ENCODE measurements at regions not wholly inside any gene's neighbourhood (a gene's known extent, or its start where the extent isn't known, plus 50 kb on each side); places are given as distances from the start of the nearest gene placed in this dataset.

DNA sequence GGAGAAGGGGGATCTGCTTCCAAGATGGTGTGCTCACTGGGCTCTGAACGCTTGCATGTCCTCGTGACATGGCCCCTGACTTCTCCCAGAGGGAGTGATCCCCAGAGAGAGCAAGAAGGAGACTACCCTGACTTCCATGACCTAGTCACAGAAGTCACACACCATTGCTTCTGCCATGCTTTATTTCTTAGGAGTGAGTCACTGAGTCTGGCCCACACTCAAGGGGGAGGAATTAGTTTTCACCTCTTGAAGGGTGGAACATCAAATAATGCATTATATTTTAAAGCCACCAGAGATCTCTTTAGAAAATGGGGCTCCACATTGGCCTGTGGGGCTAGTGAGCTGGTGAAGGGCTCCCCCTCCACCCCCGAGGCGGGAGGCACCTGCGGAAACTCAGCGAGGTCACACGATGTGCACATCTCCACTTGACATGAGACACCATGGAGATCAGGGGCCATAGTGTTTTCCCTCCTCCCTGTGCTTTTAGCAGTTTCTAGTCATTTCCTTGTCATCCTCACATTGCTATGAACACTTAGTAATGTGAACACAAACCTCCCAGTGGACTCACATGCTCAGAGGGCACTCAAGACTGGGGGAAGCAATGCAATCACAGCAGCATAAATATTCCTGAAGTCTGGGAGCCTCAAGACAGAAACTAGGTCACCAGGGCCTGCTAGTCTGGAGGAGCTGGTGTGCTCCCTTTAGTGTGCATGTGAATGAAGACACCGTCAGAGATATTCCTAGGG, 87.4 kb upstream of the FZD10 start:
- DNase-seq = no peak

DNA sequence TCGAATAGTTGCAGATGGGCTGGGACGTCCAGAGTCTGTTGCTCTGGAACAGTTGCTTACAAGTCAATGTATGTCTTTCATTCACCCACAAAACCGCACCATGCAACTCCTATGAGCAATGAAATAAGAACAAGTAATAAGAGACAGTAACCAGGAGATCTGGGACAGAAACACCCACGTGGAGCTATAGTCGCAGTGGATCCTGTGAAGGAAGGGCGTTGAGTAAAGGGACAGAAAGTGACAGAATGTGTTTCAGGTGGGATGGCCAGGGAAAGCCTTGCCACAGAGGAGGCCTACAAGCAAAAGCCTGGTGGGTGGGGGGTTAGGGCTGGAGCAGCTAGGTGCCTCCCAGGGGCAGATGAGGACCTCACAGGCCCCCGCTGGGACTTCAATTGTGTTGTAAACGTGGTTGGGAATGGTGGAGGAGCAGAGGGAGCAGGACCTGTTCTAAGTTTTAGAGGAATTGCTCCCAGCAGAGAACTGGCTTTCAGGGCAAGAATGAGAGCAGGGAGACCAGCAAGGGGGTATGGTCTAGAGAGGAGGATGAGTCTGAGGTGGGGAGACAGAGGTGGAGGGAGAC, 86.7 kb upstream of the FZD10 start:
- no peak for DNase-seq

DNA sequence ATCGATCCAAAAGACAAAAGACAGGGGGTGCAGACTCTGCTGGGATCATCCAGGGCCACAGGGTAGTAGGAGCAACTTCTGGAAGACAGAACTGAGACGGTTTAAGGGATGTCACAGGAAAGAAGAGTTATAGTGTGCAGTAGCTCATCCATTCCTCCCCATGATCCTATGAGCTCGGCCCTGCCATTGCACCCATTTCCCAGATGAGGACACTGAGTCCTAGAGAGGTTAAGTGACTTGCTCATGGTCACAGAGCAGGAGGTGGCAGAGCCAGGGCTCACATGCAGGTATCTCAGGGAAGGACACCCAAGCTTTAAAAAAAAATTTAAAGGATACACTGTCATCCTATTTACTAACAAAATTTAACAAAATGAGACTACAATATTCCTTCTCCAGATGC, 86.1 kb upstream of the FZD10 start:
- no peak for DNase-seq

DNA sequence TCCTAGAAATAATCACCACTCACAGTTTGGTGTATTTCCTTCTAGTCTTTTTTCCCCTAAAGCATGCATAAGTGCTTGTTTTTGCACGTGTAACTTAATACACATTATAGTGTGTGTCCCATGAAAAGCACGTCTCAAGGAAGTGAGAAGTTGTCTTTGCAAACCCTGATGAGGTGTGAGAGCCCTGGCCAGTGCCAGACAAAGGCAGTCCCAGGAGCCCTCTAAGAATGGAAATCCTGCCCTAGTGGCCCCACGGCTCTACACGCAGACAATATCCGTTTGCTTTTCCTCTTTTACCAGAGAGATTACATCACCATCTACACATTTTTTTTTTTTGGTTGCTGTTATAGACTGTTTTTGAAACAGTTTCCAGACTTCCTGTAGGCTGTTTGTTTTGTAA, 85.5 kb upstream of the FZD10 start:
- no peak for DNase-seq

DNA sequence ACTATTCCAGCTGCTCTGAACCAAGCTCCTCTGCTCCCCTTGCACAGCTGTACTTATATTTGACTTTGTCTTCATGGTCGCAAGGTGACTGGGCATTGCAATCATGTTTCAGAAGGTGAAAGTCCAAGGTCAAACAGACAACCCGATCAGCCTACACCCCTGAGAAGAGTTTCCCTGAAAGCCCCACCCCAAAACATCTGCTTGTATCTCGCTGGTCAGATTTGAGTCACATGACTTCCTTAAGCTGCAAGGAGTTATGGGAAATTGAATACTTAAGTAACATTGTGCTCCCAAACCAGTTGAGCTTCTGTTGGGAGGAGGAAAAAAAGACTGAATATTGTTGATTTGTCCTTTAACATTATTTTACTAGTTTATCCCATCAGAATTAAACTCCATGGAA, 83.4 kb upstream of the FZD10 start:
- no peak for DNase-seq

DNA sequence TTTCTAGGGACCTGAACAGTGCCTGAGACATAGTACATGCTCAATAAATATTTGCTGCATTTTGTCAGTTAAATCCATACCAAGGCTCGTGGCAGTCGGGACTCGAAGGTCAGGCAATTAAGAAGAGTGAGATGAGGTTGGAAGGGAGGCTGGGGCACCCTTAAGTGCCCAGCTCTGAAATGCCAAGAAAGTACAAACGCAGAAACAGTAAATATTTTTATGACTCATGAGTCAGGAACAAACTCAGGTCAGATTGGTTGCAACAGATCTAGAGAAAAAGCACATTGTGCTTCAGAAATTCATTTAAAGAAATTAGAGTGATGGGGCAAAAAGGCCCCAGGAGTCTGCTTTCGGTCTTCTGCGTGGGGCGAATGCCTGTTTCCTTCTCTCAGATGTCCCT, 83.0 kb upstream of the FZD10 start:
- no peak for DNase-seq

DNA sequence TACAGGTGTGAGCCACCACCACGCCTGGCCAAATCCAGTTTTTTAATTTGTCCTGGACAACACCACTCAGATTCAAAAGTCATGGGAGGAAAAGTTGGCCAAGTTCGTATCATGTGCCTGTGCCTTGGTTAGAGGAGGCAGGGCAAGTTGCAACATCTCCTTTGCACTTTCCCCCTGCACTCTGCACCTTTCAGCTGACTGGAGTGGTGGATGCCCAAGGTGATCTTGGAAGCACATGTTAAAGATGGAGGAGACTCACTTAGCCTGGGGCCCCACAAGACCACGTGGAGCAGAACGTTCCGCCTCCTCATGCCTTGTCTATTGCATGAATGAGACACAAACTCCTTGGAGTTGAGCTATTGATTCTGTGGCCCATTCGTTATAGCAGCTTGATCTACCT, 82.1 kb upstream of the FZD10 start:
- DNase-seq = no peak

DNA sequence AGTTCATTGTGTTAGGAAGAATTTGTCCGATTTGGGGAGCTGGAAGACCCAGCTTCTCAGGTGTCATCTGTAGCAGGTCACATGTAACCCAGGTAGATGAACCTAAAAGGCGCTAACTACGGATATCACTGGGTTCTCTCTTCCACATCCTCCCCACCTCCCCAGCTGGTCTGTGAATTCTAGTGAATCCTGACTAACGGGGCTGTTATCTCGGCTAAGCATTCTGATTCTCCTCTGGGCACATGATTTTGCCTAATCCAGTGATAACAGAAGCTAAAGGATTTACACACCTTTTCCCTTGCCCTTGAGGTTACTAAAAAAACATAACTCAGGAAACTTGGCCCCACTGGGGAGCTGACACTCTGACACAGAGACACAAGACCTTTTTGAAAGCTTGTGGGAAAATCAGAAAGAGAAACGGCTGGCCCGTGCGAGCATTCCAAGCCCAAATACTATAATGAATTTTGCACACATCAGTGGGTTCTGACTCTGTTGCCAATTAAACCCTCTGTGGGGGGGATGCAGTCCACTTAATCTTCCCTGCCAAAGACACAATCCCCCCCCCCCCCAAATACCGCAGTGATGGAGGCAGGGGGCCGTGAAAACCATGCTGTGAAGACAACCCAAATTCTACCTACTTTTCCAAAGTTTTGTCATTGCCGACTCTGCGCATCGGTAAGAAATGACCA, 81.0 kb upstream of the FZD10 start:
- no peak for DNase-seq

DNA sequence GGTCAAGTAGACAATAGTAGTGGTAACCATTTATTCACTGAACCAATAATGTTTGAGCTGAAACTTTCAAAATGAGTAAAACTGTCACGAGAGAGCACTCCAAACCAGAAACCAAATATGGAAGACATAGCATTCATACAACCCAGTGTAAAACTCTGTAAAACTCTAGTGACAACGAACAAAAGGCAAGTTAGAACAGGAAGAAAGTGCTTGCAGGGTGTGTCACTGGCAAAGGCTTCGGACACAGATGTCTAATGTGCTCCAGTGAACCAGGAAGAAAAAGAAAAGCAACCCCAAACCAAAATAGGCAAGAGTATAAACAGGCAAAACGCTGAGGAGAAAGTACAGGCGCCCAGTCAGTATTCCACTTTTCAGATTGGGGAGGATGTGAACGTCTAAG, 79.3 kb upstream of the FZD10 start:
- no peak for DNase-seq

DNA sequence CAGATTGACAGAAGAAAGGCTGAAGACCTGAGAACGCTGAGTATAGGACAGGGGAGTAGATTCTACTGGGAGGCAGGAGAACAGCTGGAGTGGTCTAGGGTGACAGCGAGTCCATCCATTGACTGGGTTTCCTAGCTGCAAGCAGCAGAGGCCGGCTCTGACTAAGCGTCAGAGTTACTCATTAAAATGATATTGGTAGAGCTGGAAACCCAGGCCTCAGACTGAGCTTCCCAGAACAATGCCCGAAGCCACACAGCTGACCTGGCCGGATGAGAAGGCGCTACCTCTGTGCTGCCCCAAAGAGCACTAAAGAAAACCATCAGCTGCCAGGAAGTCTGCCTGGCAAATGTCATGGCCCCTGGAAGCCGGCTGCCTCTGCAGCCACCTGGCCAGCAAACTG, 78.5 kb upstream of the FZD10 start:
- DNase-seq = no peak

DNA sequence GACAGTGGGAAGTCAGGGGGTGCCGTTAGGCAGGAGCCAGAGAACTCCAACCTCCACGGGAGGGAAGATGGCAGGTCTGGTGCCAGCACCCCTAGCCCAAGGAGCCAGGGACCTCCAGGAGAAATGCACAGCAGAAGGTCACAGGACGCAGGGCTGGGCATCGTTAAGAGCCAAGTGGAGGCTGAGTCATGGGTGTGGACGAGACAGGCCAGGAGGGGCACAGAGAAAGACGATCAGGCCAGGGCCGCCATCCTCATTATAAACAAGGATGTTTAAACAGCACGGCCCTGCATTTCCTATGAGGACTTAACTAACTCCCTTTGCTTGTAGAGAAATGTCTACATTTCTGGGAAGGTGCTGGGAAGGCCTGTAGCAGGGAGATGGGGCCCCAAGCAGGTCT, 77.9 kb upstream of the FZD10 start:
- DNase-seq = no peak

DNA sequence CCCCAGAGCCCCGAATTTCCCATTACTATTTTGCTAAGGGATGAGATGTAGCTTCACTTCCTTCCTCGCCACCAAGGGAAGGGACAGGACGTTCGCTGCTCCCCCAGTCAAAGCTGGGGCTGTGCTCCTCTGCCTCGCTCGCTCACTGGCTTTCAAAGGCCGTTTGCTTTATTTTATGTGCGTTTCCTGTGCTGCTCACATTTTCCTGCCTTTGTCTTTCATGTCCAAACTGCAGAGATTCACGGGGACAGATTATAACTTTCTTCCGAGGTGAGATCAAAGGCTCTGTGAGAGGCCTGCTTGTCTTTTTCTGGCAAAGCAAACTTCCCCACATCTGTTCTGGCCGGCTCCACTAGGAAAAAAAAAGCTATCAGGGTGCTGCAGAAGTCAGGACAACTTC, 76.0 kb upstream of the FZD10 start:
- no peak for DNase-seq

DNA sequence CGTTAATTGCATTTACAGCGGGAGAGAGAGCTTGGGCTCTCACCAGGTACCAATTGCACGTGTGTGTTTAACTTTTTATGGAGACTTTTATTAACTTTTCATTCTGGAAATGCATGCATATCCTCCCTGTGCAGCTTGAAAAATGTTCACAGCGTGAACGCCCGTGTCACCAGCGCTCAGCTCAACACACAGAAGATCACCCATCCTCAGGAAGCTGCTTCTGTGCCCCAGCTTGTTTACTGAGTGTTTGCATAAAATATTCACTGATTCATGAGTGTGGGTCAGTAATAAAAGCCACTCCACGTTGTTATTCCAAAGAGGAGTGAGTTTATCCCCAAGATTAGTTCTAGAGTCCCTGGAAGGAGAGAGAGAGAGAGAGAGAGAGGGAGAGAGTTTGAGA, 75.5 kb upstream of the FZD10 start:
- DNase-seq = no peak

DNA sequence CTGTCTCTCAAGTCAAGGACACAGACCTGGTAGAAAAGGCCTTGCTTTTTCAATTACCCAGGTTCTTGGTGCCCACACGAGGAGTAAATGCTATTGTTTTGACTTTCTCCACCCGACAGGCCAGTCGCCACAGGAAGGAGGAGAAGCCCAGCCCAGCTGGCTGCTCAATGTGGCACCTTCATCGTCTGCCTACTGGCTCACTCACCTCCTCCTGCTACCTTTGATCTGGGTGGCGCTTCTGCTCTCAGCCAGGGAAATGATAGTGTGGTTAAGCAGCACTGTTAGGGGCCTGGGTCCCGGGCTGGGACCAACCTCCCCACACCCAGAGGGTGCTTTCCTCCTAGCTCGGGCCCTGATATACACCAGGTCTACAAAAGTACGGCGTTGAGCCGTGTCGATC, 75.0 kb upstream of the FZD10 start:
- DNase-seq = no peak

DNA sequence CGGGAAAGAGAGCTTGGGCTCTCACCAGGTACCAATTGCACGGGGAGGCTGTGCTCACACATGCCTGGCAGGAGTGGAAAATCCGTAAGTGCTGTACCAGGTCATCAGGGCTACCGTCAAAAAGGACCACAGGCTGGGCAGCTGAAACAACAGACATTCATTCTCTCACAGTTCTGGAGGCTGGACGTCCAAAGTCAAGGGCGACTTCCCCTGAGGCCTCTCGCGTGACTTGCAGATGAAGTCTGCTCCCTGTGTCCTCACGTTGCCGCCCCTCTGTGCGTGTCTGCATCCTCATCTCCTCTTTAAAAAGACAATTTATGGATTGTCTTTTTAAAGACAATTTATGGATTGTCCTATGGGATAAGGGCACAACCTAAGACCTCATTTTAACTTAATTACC, 73.8 kb upstream of the FZD10 start:
- DNase-seq = no peak

DNA sequence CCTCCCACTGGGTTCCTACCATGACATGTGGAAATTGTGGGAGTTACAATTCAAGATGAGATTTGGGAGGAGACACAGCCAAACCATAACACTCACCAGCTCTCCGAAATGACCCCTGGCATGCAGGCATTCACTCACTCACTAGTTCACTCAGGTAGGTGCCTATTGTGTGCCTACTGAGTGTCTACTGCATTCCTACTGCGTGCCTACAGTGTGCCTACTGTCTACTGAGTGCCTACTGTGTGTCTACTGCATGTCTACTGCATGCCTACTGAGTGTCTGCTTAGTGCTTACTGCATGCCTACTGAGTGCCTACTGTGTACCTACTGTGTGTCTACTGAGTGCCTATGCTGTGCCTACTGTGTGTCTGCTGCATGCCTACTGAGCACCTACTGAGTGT, 71.7 kb upstream of the FZD10 start:
- DNase-seq = no peak

DNA sequence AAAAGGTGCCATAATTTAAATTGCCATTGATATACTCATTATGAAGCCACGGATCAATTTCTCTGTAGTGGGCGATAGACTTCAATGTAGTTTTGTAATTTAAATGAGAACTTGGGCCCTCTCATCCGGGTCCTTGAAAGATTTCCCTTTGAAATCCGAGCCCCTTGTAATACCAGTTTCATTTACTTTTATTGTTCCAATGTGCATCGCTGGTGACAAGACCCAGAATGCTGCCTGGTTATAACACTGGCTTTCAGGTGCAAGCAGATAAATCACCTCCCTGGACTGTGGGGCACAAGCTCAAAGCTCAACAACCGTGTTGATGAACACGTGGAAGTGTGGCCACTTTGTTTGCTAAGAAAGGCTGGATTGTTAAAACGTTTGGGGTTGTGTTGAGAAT, 68.9 kb upstream of the FZD10 start:
- no peak for DNase-seq

DNA sequence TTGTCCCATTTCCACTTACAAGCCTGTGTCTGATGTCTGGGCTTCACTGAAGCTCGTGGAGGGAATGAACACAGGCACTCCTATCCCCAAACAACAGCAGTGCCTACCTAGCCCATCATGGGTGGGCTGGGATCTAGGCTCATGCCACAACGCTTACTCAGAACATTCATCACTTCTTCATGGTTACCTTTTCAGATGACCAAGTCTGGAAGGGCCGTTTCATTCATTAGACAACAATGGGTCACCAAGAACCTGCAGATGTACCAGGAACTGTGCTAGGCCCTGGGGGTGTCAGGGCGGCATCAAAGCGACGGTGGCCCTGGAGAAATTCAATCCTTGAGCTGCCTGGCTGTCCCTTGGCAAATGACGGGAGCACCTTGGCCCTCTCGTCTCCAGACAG, 64.9 kb upstream of the FZD10 start:
- no peak for DNase-seq

DNA sequence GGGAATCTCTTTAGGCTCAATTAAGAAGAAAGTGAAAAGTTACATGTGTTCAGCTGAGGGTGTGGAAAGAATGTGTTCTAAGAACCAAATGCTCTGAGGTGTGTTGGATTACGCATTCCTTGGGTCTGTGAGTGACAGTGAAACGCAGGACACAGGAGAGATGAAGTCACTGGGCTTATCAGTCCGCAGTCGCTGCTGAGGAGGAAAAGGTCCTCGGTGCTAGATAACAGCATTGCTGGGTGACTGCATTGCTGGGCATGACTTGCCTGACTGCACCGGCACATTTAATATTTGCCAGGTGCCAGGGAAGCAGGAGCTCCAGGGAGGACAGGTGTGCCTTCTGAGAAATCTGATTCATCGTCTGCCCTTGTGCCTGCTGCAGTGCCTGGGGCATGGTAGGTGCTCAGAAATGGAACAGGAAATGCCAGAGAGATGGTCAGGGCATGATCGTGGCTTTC, 64.4 kb upstream of the FZD10 start:
- DNase-seq = no peak

DNA sequence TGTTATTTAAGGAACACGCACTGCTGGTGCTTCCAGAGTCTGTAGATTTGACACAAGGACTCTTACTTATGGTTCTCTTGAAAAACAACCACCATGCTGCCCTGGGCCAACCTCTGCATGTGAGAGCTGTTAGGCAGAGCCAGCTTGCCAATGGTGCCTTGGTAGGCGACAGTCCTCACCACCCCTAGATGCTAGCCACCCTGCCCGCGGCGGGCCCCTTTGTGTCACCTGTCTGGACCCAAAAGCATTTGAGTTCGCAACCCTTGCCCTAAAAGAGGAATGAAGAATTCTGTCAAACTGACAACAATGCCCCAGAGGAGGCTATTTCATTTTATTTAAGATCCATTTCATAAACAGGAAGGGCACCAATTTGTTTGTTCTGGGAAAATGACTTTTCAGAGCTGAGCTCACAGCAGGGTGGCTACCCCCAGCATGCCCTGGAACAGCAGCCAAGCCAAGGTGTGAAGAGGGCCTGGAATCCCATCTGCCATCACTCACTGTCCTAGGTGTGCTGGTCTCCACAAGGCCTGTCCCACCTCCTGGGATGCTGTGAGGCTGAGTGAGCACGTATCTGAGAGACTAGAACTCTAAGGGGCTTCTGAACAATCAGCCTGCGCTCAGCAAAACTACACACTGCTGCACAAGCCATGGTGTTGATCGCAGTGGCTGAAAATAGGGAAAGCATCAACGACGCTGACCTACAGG, 63.8 kb upstream of the FZD10 start:
- no peak for DNase-seq

DNA sequence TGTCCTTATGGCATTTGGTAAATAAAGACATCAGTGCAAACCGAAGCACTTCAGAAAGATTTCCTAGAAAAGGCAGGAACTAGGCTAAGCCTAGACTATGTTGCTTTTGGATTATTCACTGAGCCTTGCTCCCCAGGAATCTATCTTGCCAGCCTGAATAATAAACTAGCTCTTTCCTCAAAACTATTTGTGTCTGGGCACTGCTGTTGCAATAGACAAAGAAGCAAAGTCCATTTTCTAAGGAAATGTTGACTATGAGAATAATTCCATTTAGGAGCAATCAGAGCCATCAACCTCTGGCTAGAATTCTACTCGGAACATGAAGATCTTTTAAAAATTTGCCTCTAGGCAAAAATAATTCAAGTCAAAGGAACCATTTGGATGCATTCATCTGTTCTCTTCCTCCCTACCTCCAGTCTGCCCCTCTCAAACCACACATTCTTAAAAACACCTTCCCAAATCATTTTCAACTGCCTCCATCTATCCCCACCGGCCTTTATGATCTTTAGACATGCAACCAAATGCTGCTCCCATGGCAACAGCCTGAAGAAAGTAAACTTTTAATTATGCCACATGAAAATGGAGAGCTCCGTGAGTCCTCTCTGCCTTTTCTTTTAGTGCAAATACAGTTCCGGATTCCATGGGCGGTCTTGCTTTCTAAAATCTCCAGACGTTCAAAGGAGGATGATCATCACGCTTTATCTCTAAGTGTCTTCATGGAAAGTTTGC, 61.5 kb upstream of the FZD10 start:
- DNase-seq = no peak

DNA sequence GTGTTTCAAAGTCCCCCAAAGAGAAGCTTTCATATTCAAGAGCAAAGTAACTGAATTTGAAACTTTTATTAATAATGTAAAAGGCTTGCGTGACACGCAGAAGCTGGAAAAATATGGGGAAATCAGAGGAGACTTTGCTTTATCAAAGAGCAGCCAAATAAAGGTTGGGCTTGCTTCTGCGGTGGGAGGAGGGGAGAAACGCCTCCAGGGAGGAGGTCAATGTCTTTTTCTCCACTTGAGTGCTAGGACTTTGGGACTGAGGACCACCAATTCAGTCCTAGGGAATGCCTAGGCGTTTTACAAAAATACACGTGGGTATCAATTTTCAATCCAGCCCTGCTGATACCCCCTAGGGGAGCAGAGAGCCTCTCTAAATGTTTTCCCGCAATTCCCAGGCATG, 60.9 kb upstream of the FZD10 start:
- DNase-seq = no peak

DNA sequence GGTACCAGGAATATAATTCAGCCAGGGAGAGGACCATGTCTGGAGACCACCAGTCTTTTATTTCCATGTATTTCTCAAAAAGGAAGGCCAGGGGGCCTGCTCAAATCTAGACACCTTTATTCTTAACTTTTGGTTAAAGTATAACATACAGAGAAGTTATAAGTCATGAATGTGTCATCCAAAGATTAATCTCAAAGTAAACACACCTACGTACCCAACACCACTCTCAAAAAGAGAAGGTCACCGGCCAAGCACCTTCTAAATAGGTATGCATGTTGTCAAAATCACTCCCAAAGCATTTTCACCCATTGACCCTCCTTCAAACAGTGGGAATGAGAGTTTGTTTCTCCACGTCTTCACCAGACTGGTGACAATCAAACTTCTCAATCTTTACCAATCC, 60.0 kb upstream of the FZD10 start:
- no peak for DNase-seq

Data from 8988T (cell line).